Testis (tissue), 2 donors: ENCODE measurements at regions not wholly inside any gene's neighbourhood (a gene's known extent, or its start where the extent isn't known, plus 50 kb on each side); places are given as distances from the start of the nearest gene placed in this dataset.

Experiments
- CTCF ChIP-seq, 3 experiments: fragments of 450-650 bp in 2 of 3; fragments of 200-600 bp in 1 of 3; sonication (generic) in 1 of 3; IDR thresholded peaks; one replicate each; pipeline ENCODE4 v1.5.1; 2016 to 2019; ENCODE audit warnings: antibody characterized with exemption in 3 of 3, mild to moderate bottlenecking in 2 of 3, moderate library complexity in 1 of 3
- POLR2A ChIP-seq: fragments of 450-650 bp; IDR thresholded peaks from one replicate; pipeline ENCODE4 v1.6.1; 2017; ENCODE audit warnings: antibody characterized with exemption, mild to moderate bottlenecking, moderate library complexity

GRCh38 chr17:17413215-17413792 is 63.5 kb upstream of the MED9 start:
- TF ChIP-seq CTCF (IDR thresholded peaks at IDR 0.05) (no peak), POLR2A (no peak)
